Thyroid gland (tissue), 4 donors: ENCODE measurements at regions not wholly inside any gene's neighbourhood (a gene's known extent, or its start where the extent isn't known, plus 50 kb on each side); places are given as distances from the start of the nearest gene placed in this dataset.
"Not testable (repeated sequence)": the region's sequence is repeated elsewhere in the genome, so short reads cannot be mapped to it uniquely, and the experiment has no call there.

Source experiments
- DNase-seq, 2 donors: peaks; one replicate each; pipeline ENCODE4 v3.0.0-alpha.2; 2019
- H3K27ac ChIP-seq, 3 donors: fragments of 200-600 bp; sonication (generic); 1 replicate in 2 of 3; 2 replicates in 1 of 3; pipeline ENCODE4 v1.5.1; 2016 to 2019; ENCODE audit warnings: mild to moderate bottlenecking in 1 of 3, moderate library complexity in 1 of 3
- H3K27me3 ChIP-seq: fragments of 200-600 bp; sonication (generic); one replicate; pipeline ENCODE4 v1.5.1; 2019
- H3K36me3 ChIP-seq, 2 donors: fragments of 200-600 bp; sonication (generic); one replicate each; pipeline ENCODE4 v1.5.1; 2016 to 2019
- H3K4me1 ChIP-seq, 2 donors: fragments of 200-600 bp; sonication (generic); one replicate each; pipeline ENCODE4 v1.5.1; 2017 to 2019
- H3K4me3 ChIP-seq, 3 donors: fragments of 200-600 bp; sonication (generic); replicated peaks in 1 of 3; 1 replicate in 2 of 3; 2 replicates in 1 of 3; pipeline ENCODE4 v1.5.1; 2016; ENCODE audit warnings: mild to moderate bottlenecking in 1 of 3
- H3K9me3 ChIP-seq: fragments of 200-600 bp; sonication (generic); one replicate; pipeline ENCODE4 v1.5.1; 2017
- CTCF ChIP-seq, 6 experiments: fragments of 200-600 bp in 3 of 6; fragments of 450-650 bp in 3 of 6; sonication (generic) in 3 of 6; IDR thresholded peaks; one replicate each; pipeline ENCODE4 v1.5.1; 2016 to 2019; ENCODE audit warnings: antibody characterized with exemption in 6 of 6, mild to moderate bottlenecking in 2 of 6, inconsistent platforms in 1 of 6, moderate library complexity in 1 of 6
- POLR2A ChIP-seq, 2 donors: fragments of 450-650 bp; IDR thresholded peaks; one replicate each; pipeline ENCODE4 v1.6.1; 2017; ENCODE audit warnings: antibody characterized with exemption in 2 of 2, mild to moderate bottlenecking in 2 of 2, moderate library complexity in 1 of 2
- WGBS, 2 donors: methylation state at CpG; one replicate each; pipeline ENCODE4 v1.1.5; 2017; 5-methylcytosine and 5-hydroxymethylcytosine counted together
- intact Hi-C: fragments of 100-400 bp; cut with DNase I; formaldehyde crosslinking; loops from one replicate; pipeline ENCODE4 v1.15.1; 2023

- H3K4me3 ChIP-seq = no peak overlapping the region
- no peaks in the 10 kb centered on the region for H3K9me3 ChIP-seq
- TF ChIP-seq CTCF (IDR thresholded peaks at IDR 0.05) (no peak), POLR2A (IDR thresholded peaks at IDR 0.05) (no peak)
- WGBS, 2 donors = 69 to 79% methylated on average over 3 of the region's 3 CpGs
- H3K4me1 ChIP-seq = no peaks in the 10 kb centered on the region
- H3K27ac ChIP-seq = no peak overlapping the region
- DNase-seq = no peak
- no peaks in the 10 kb centered on the region for H3K27me3 ChIP-seq
- intact Hi-C loops = no loop called here
- no peaks in the 10 kb centered on the region for H3K36me3 ChIP-seq
Measured at GRCh38 chr14:92248696-92249095, 74.3 kb upstream of the SLC24A4 start.

- H3K4me1 ChIP-seq, H3K36me3 ChIP-seq, intact Hi-C loops, H3K27ac ChIP-seq, H3K27me3 ChIP-seq, H3K4me3 ChIP-seq, DNase-seq, H3K9me3 ChIP-seq: not testable (repeated sequence)
- 47 to 55% methylated on average over 8 of the region's 8 CpGs for WGBS, 2 donors
Measured at GRCh38 chr14:92250366-92250765, 72.6 kb upstream of the SLC24A4 start.

- 70 to 80% methylated on average over 16 of the region's 16 CpGs for WGBS, 2 donors
- intact Hi-C loops = no loop called here
- Histone ChIP-seq H3K4me3 (no peak overlapping the region), H3K27me3 (no peaks in the 10 kb centered on the region), H3K9me3 (no peaks in the 10 kb centered on the region), H3K27ac (no peak overlapping the region), H3K4me1 (no peaks in the 10 kb centered on the region), H3K36me3 (no peaks in the 10 kb centered on the region)
- no peak for TF ChIP-seq POLR2A (IDR thresholded peaks at IDR 0.05)
- no peak for TF ChIP-seq CTCF (IDR thresholded peaks at IDR 0.05)
- no peak for DNase-seq
Measured at GRCh38 chr14:92252323-92252722, 70.6 kb upstream of the SLC24A4 start.

- no peaks in the 10 kb centered on the region for H3K9me3 ChIP-seq
- H3K4me3 ChIP-seq = no peak overlapping the region
- peak; percentile 9 to 45 for DNase-seq
- no peak overlapping the region for H3K27ac ChIP-seq
- intact Hi-C loops = no loop called here
- no peaks in the 10 kb centered on the region for H3K27me3 ChIP-seq
- no peaks in the 10 kb centered on the region for H3K36me3 ChIP-seq
- 52 to 57% methylated on average over 15 of the region's 15 CpGs for WGBS, 2 donors
- no peaks in the 10 kb centered on the region for H3K4me1 ChIP-seq
- TF ChIP-seq POLR2A (IDR thresholded peaks at IDR 0.05) (no peak), CTCF (IDR thresholded peaks at IDR 0.05) (no peak)
Measured at GRCh38 chr14:92253381-92253894, 69.5 kb upstream of the SLC24A4 start.

GRCh38 chr14:92254786-92255185 lies 68.2 kb upstream of the SLC24A4 start:
- TF ChIP-seq POLR2A (IDR thresholded peaks at IDR 0.05) (no peak), CTCF (IDR thresholded peaks at IDR 0.05) (no peak)
- intact Hi-C loops = no loop called here
- no peaks in the 10 kb centered on the region for H3K9me3 ChIP-seq
- DNase-seq = peak in 1 of 2 donors; percentile 3
- H3K4me3 ChIP-seq = no peak overlapping the region
- H3K4me1 ChIP-seq = no peaks in the 10 kb centered on the region
- 15 to 27% methylated on average over 14 to 15 of the region's 18 CpGs for WGBS, 2 donors
- H3K36me3 ChIP-seq = no peaks in the 10 kb centered on the region
- H3K27ac ChIP-seq = no peak overlapping the region
- no peaks in the 10 kb centered on the region for H3K27me3 ChIP-seq

GRCh38 chr14:92258934-92259333 lies 64.0 kb upstream of the SLC24A4 start:
- TF ChIP-seq POLR2A (IDR thresholded peaks at IDR 0.05) (no peak), CTCF (IDR thresholded peaks at IDR 0.05) (no peak)
- Histone ChIP-seq H3K4me1 (no peaks in the 10 kb centered on the region), H3K4me3 (no peak overlapping the region), H3K36me3 (no peaks in the 10 kb centered on the region), H3K27me3 (no peaks in the 10 kb centered on the region), H3K27ac (no peak overlapping the region), H3K9me3 (no peaks in the 10 kb centered on the region)
- DNase-seq = no peak
- WGBS, 2 donors = 62% methylated on average over 3 of the region's 3 CpGs; no CpG with 5 or more reads in 1 of the 2 donors
- intact Hi-C loops = no loop called here
